ENCODE measurements at regions not wholly inside any gene's neighbourhood (a gene's known extent, or its start where the extent isn't known, plus 50 kb on each side); places are given as distances from the start of the nearest gene placed in this dataset.

DNA sequence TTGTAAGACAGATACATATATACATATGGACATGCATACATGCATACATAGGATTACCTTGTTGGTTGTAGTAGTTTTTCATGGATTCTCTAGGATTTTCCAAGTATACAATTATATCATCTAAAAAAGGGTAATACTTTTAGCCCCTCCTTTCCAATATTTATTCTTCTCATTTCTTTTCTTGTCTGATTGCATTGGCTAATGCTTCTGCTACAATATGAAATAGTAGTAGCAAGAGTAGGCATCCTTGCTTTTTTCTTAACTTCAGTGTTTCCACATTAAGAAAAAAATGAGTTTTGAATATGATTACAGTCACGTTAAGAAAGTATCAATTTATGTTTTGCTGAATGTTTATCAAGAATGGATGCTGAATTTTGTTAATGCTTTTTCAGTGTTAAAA lies 58.0 kb downstream of the RBFOX3 start:
- TF ChIP-seq, protein P1, sequence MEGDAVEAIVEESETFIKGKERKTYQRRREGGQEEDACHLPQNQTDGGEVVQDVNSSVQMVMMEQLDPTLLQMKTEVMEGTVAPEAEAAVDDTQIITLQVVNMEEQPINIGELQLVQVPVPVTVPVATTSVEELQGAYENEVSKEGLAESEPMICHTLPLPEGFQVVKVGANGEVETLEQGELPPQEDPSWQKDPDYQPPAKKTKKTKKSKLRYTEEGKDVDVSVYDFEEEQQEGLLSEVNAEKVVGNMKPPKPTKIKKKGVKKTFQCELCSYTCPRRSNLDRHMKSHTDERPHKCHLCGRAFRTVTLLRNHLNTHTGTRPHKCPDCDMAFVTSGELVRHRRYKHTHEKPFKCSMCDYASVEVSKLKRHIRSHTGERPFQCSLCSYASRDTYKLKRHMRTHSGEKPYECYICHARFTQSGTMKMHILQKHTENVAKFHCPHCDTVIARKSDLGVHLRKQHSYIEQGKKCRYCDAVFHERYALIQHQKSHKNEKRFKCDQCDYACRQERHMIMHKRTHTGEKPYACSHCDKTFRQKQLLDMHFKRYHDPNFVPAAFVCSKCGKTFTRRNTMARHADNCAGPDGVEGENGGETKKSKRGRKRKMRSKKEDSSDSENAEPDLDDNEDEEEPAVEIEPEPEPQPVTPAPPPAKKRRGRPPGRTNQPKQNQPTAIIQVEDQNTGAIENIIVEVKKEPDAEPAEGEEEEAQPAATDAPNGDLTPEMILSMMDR (IDR thresholded peaks at IDR 0.05): no peak
- TF ChIP-seq ZBTB43 (CRISPR knock-in tag; IDR thresholded peaks at IDR 0.05) (no peak), TEAD1 (CRISPR knock-in tag; IDR thresholded peaks at IDR 0.05) (no peak), ZNF396 (CRISPR knock-in tag; IDR thresholded peaks at IDR 0.05; ENCODE audit: borderline replicate concordance) (no peak), FOXJ3 (CRISPR knock-in tag; IDR thresholded peaks at IDR 0.05; ENCODE audit: borderline replicate concordance) (no peak), FOXP4 (CRISPR knock-in tag; IDR thresholded peaks at IDR 0.05) (no peak), ZNF317 (CRISPR knock-in tag; IDR thresholded peaks at IDR 0.05; ENCODE audit: borderline replicate concordance, low read depth) (no peak)
- TF ChIP-seq, protein P2, sequence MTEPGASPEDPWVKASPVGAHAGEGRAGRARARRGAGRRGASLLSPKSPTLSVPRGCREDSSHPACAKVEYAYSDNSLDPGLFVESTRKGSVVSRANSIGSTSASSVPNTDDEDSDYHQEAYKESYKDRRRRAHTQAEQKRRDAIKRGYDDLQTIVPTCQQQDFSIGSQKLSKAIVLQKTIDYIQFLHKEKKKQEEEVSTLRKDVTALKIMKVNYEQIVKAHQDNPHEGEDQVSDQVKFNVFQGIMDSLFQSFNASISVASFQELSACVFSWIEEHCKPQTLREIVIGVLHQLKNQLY (CRISPR knock-in tag; IDR thresholded peaks at IDR 0.05): no peak

Data from WTC11 (cell line).